ENCODE measurements at regions not wholly inside any gene's neighbourhood (a gene's known extent, or its start where the extent isn't known, plus 50 kb on each side); places are given as distances from the start of the nearest gene placed in this dataset.

DNA sequence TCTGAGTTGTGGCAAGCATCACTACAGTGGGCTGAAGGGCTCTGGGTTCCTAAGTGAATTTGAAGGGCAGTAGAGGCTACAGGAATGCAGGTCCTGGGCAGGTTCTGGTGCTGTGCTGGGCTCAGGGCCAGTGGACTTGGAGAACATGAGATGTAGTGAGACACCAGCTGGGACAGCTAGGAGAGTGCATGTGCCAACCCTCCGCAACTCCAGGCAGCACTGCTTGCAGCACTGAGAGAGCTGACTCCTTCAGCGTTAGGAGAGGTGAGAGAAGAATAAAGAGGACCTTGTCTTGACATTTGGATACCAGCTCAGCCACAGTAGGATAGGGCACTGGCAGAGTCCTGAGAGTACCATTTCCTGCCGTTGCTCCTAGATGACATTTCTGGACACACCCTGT lies 739.9 kb upstream of the PRR20A start:
- no peaks in the 10 kb centered on the region for H3K79me2 ChIP-seq (ENCODE audit: control insufficient read depth, insufficient read depth, low read length)
- ChIA-PET CTCF (interaction anchor here (0.6 kb wide), 1 partner anchor 619 kb away, joined by 3 read pairs; no protein-coding TSS in a partner anchor), POLR2A (no interaction called here)
- H3K27ac ChIP-seq (ENCODE audit: insufficient read depth, low read depth, low read length): no peak overlapping the region
- no peak overlapping the region for H3K9ac ChIP-seq (replicated peaks; ENCODE audit: extremely low read depth, insufficient read depth, low read length)
- H3K4me3 ChIP-seq (replicated peaks in 1 of 3; ENCODE audit: insufficient read depth in 1 of 3, low read depth in 1 of 3, low read length in 3 of 3): no peak overlapping the region
- H3K4me2 ChIP-seq (ENCODE audit: insufficient read depth, low read length): no peak overlapping the region
- no TSS peak for BruUV-seq (replicated peaks)
- TF ChIP-seq POLR2A (IDR thresholded peaks at IDR 0.05; ENCODE audit: low read depth, low read length) (no peak), GATA2 (IDR thresholded peaks at IDR 0.05; ENCODE audit: insufficient read depth, insufficient read length, low read depth, low read length) (no peak), FOS (IDR thresholded peaks at IDR 0.05; ENCODE audit: borderline replicate concordance, insufficient read depth, low read length) (no peak), POLR2AphosphoS5 (IDR thresholded peaks at IDR 0.05; ENCODE audit: insufficient read depth, low read depth, low read length) (no peak), JUN (IDR thresholded peaks at IDR 0.05; ENCODE audit: borderline replicate concordance, insufficient read depth, insufficient read length, low read depth) (no peak), EZH2 (IDR thresholded peaks at IDR 0.05; ENCODE audit: borderline replicate concordance, low read depth, low read length, severe bottlenecking) (no peak), MAX (IDR thresholded peaks at IDR 0.05; ENCODE audit: insufficient read depth, insufficient read length) (no peak), MYC (IDR thresholded peaks at IDR 0.05; ENCODE audit: low read depth, low read length) (no peak)
- TF ChIP-seq, protein P1, sequence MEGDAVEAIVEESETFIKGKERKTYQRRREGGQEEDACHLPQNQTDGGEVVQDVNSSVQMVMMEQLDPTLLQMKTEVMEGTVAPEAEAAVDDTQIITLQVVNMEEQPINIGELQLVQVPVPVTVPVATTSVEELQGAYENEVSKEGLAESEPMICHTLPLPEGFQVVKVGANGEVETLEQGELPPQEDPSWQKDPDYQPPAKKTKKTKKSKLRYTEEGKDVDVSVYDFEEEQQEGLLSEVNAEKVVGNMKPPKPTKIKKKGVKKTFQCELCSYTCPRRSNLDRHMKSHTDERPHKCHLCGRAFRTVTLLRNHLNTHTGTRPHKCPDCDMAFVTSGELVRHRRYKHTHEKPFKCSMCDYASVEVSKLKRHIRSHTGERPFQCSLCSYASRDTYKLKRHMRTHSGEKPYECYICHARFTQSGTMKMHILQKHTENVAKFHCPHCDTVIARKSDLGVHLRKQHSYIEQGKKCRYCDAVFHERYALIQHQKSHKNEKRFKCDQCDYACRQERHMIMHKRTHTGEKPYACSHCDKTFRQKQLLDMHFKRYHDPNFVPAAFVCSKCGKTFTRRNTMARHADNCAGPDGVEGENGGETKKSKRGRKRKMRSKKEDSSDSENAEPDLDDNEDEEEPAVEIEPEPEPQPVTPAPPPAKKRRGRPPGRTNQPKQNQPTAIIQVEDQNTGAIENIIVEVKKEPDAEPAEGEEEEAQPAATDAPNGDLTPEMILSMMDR (IDR thresholded peaks at IDR 0.05; ENCODE audit: extremely low read depth in 1 of 2, insufficient read depth in 1 of 2, low read depth in 1 of 2, low read length in 2 of 2): no peak
- no peaks in the 10 kb centered on the region for H3K36me3 ChIP-seq (ENCODE audit: control insufficient read depth in 2 of 2, extremely low read depth in 1 of 2, insufficient read depth in 2 of 2, low read length in 2 of 2)
- DNase-seq (ENCODE audit: low read depth, low spot score) (no peak), FAIRE-seq (no peak)
- dilution Hi-C loops (cut with MboI; ENCODE audit: extremely low pct_ligation_motif_present, low sequenced_read_pairs) (no loop called here), intact Hi-C loops (cut with micrococcal nuclease) (no loop called here)
- no peaks in the 10 kb centered on the region for H3K27me3 ChIP-seq (ENCODE audit: control insufficient read depth in 2 of 2, insufficient read depth in 2 of 2, low read length in 2 of 2)
- H3K9me1 ChIP-seq (replicated peaks; ENCODE audit: control insufficient read depth, extremely low read depth, insufficient read depth, low read length): no peaks in the 10 kb centered on the region
- H3K4me1 ChIP-seq (ENCODE audit: control insufficient read depth, extremely low read depth, insufficient read depth, low read length): no peaks in the 10 kb centered on the region
- H2AFZ ChIP-seq (ENCODE audit: low read depth, low read length): no peak overlapping the region
- no peaks in the 10 kb centered on the region for H4K20me1 ChIP-seq (replicated peaks; ENCODE audit: control insufficient read depth, extremely low read depth, insufficient read depth, low read length)
- no peaks in the 10 kb centered on the region for H3K9me3 ChIP-seq (replicated peaks; ENCODE audit: control insufficient read depth, insufficient read depth, low read length)
